ENCODE measurements at regions not wholly inside any gene's neighbourhood (a gene's known extent, or its start where the extent isn't known, plus 50 kb on each side); places are given as distances from the start of the nearest gene placed in this dataset.

- ATAC-seq (ENCODE audit: low read depth) (no peak), DNase-seq (no peak)
- no peaks in the 10 kb centered on the region for H3K4me1 Mint-ChIP-seq
- H3K36me3 Mint-ChIP-seq (ENCODE audit: low read depth) = no peaks in the 10 kb centered on the region
- TF ChIP-seq, protein P1, sequence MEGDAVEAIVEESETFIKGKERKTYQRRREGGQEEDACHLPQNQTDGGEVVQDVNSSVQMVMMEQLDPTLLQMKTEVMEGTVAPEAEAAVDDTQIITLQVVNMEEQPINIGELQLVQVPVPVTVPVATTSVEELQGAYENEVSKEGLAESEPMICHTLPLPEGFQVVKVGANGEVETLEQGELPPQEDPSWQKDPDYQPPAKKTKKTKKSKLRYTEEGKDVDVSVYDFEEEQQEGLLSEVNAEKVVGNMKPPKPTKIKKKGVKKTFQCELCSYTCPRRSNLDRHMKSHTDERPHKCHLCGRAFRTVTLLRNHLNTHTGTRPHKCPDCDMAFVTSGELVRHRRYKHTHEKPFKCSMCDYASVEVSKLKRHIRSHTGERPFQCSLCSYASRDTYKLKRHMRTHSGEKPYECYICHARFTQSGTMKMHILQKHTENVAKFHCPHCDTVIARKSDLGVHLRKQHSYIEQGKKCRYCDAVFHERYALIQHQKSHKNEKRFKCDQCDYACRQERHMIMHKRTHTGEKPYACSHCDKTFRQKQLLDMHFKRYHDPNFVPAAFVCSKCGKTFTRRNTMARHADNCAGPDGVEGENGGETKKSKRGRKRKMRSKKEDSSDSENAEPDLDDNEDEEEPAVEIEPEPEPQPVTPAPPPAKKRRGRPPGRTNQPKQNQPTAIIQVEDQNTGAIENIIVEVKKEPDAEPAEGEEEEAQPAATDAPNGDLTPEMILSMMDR (IDR thresholded peaks at IDR 0.05) = no peak
- ChIA-PET CTCF (no interaction called here), POLR2A (no interaction called here)
- H3K9me3 Mint-ChIP-seq = no peaks in the 10 kb centered on the region
- H3K27ac Mint-ChIP-seq = no peak overlapping the region
- H3K4me3 Mint-ChIP-seq = no peak overlapping the region
- intact Hi-C loops (cut with micrococcal nuclease) = no loop called here
- H3K27me3 Mint-ChIP-seq = no peaks in the 10 kb centered on the region
Observed at GRCh38 chr18:67023059-67023458, 419.2 kb upstream of the CDH19 start.

GRCh38 chr18:67010919-67011318, 407.0 kb upstream of the CDH19 start:
- ATAC-seq (ENCODE audit: low read depth) (no peak), DNase-seq (no peak)
- Mint-ChIP-seq H3K4me3 (no peak overlapping the region), H3K4me1 (no peaks in the 10 kb centered on the region), H3K27me3 (no peaks in the 10 kb centered on the region), H3K9me3 (no peaks in the 10 kb centered on the region), H3K36me3 (ENCODE audit: low read depth) (no peaks in the 10 kb centered on the region), H3K27ac (no peak overlapping the region)
- ChIA-PET POLR2A (no interaction called here), CTCF (no interaction called here)
- TF ChIP-seq, protein P1 (IDR thresholded peaks at IDR 0.05) = no peak
- intact Hi-C loops (cut with micrococcal nuclease) = no loop called here

GRCh38 chr18:67007999-67008398, 404.1 kb upstream of the CDH19 start:
- Mint-ChIP-seq H3K9me3 (no peaks in the 10 kb centered on the region), H3K27me3 (no peaks in the 10 kb centered on the region), H3K4me1 (no peaks in the 10 kb centered on the region), H3K27ac (no peak overlapping the region), H3K4me3 (no peak overlapping the region), H3K36me3 (ENCODE audit: low read depth) (no peaks in the 10 kb centered on the region)
- POLR2A ChIA-PET = no interaction called here
- intact Hi-C loops (cut with micrococcal nuclease) = no loop called here
- CTCF ChIA-PET = no interaction called here
- TF ChIP-seq, protein P1 (IDR thresholded peaks at IDR 0.05) = no peak
- DNase-seq (no peak), ATAC-seq (ENCODE audit: low read depth) (no peak)

DNA sequence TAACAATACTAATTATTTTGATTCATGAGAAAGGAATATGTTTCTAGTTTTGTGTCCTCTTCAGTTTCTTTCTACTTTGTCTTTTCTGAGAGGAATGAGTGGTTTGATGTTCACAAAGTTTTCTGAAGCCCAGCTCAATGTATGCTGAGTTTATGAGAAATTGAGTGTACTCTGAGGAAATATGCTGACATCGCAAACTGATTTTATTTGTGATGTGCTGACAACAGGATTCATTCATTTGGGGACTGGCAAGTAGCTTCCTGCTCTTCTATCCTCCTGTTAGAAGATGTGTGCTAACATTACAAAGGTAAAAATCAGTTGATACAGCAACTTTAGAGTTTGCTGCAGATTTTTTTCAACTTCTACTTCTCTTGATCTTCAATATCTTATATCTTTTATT, 403.2 kb upstream of the CDH19 start:
- DNase-seq = no peak
- ChIA-PET POLR2A (no interaction called here), CTCF (no interaction called here)
- intact Hi-C loops (cut with micrococcal nuclease) = no loop called here
- Mint-ChIP-seq H3K4me3 (no peak overlapping the region), H3K4me1 (no peaks in the 10 kb centered on the region), H3K27me3 (no peaks in the 10 kb centered on the region), H3K27ac (no peak overlapping the region), H3K36me3 (ENCODE audit: low read depth) (no peaks in the 10 kb centered on the region), H3K9me3 (no peaks in the 10 kb centered on the region)
- no peak for ATAC-seq (ENCODE audit: low read depth)
- TF ChIP-seq, protein P1 (IDR thresholded peaks at IDR 0.05) = no peak

GRCh38 chr18:67001052-67001451, 397.2 kb upstream of the CDH19 start:
- Mint-ChIP-seq H3K4me1 (no peaks in the 10 kb centered on the region), H3K36me3 (ENCODE audit: low read depth) (no peaks in the 10 kb centered on the region), H3K4me3 (no peak overlapping the region), H3K9me3 (peaks cover 2% of the 10 kb centered on the region), H3K27me3 (no peaks in the 10 kb centered on the region), H3K27ac (no peak overlapping the region)
- DNase-seq (no peak), ATAC-seq (ENCODE audit: low read depth) (no peak)
- TF ChIP-seq, protein P1 (IDR thresholded peaks at IDR 0.05) = no peak
- intact Hi-C loops (cut with micrococcal nuclease) = no loop called here
- ChIA-PET CTCF (no interaction called here), POLR2A (no interaction called here)

Data from activated B cell treated with CpG ODN at 0.5 μM for 24 hours (primary cell).